ENCODE measurements at regions not wholly inside any gene's neighbourhood (a gene's known extent, or its start where the extent isn't known, plus 50 kb on each side); places are given as distances from the start of the nearest gene placed in this dataset.

- BruUV-seq (replicated peaks): no TSS peak
- DNase-seq (ENCODE audit: low read depth, low spot score) (no peak), ATAC-seq (no peak), FAIRE-seq (no peak)
- H3K4me1 ChIP-seq (ENCODE audit: control insufficient read depth, insufficient read depth, low read length): no peaks in the 10 kb centered on the region
- ChIA-PET POLR2A (no interaction called here), SMC1A (ENCODE audit: uncharacterized antibody, unreplicated experiment) (no interaction called here), RAD21 (ENCODE audit: unreplicated experiment) (no interaction called here), CTCF (no interaction called here)
- no peak overlapping the region for H3K4me2 ChIP-seq (ENCODE audit: control insufficient read depth, insufficient read depth)
- no peaks in the 10 kb centered on the region for H3K27me3 ChIP-seq (replicated peaks in 1 of 2; ENCODE audit: control insufficient read depth in 2 of 2, insufficient read depth in 2 of 2, low read length in 1 of 2)
- intact Hi-C loops (cut with micrococcal nuclease; ENCODE audit: unreplicated experiment): no loop called here
- no peak overlapping the region for H3K9ac ChIP-seq (ENCODE audit: control insufficient read depth, insufficient read depth, low read length)
- no peaks in the 10 kb centered on the region for H3K9me3 ChIP-seq (replicated peaks; ENCODE audit: control insufficient read depth, insufficient read depth, low read length)
- WGBS (ENCODE audit: insufficient coverage, insufficient replicate concordance, low lambda C conversion rate, missing lambda C conversion rate): 49% methylated on average over 5 of the region's 5 CpGs
- no peak overlapping the region for H3K4me3 ChIP-seq
- no peak overlapping the region for H2AFZ ChIP-seq (ENCODE audit: control insufficient read depth, low read depth, low read length)
- no peak overlapping the region for H3K27ac ChIP-seq (ENCODE audit: control insufficient read depth, insufficient read depth)
- in situ Hi-C loops (cut with MboI): no loop called here
- H3K36me3 ChIP-seq (ENCODE audit: control insufficient read depth in 2 of 2, insufficient read depth in 2 of 2, low read length in 1 of 2): no peaks in the 10 kb centered on the region
- no peaks in the 10 kb centered on the region for H4K20me1 ChIP-seq (ENCODE audit: control insufficient read depth, insufficient read depth)
- no peaks in the 10 kb centered on the region for H3K79me2 ChIP-seq (ENCODE audit: control insufficient read depth, insufficient read depth, low read length)
- TF ChIP-seq RAD21 (IDR thresholded peaks at IDR 0.05; ENCODE audit: insufficient read depth, low read depth, low read length): no peak
- TF ChIP-seq ZNF274 (IDR thresholded peaks at IDR 0.05; ENCODE audit: insufficient read depth, insufficient read length): no peak
- TF ChIP-seq TCF7 (IDR thresholded peaks at IDR 0.05; ENCODE audit: borderline replicate concordance): no peak
- TF ChIP-seq CBX5 (IDR thresholded peaks at IDR 0.05; ENCODE audit: low read depth): no peak
- TF ChIP-seq, protein P1, sequence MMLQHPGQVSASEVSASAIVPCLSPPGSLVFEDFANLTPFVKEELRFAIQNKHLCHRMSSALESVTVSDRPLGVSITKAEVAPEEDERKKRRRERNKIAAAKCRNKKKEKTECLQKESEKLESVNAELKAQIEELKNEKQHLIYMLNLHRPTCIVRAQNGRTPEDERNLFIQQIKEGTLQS (IDR thresholded peaks at IDR 0.05; ENCODE audit: borderline replicate concordance, extremely low read depth, low read depth, low read length): no peak
- TF ChIP-seq PRDM15 (CRISPR knock-in tag; IDR thresholded peaks at IDR 0.05): no peak
- TF ChIP-seq NFIC (IDR thresholded peaks at IDR 0.05; ENCODE audit: low read depth, low read length): no peak
- no peak for TF ChIP-seq IRF4 (IDR thresholded peaks at IDR 0.05; ENCODE audit: low read depth, low read length)
- TF ChIP-seq MEF2B (IDR thresholded peaks at IDR 0.05; ENCODE audit: partially characterized antibody, poor library complexity, severe bottlenecking): no peak
- no peak for TF ChIP-seq BCLAF1 (IDR thresholded peaks at IDR 0.05)
- TF ChIP-seq NR2F1 (conservative IDR thresholded peaks at IDR 0.05): no peak
- TF ChIP-seq MEF2A (IDR thresholded peaks at IDR 0.05; ENCODE audit: insufficient read depth, low read depth, low read length): no peak
- no peak for TF ChIP-seq ETV6 (conservative IDR thresholded peaks at IDR 0.05 in 1 of 2, IDR thresholded peaks at IDR 0.05 in 1 of 2; ENCODE audit: borderline replicate concordance in 1 of 2, low read depth in 1 of 2)
- no peak for TF ChIP-seq IRF3 (IDR thresholded peaks at IDR 0.05)
- no peak for TF ChIP-seq MYB (IDR thresholded peaks at IDR 0.05; ENCODE audit: borderline replicate concordance, low read depth, low read length)
- no peak for TF ChIP-seq NFYA (IDR thresholded peaks at IDR 0.05; ENCODE audit: borderline replicate concordance, low read depth, low read length)
Observed at GRCh38 chr12:16119618-16120415, 157.7 kb downstream of the SLC15A5 start.

Measured in GM12878 (cell line).